ENCODE measurements at regions not wholly inside any gene's neighbourhood (a gene's known extent, or its start where the extent isn't known, plus 50 kb on each side); places are given as distances from the start of the nearest gene placed in this dataset.
"Not testable (repeated sequence)": the region's sequence is repeated elsewhere in the genome, so short reads cannot be mapped to it uniquely, and the experiment has no call there.

GRCh38 chr15:69601711-69602504 lies 149.3 kb downstream of the RPLP1 start:
- DNase-seq (ENCODE audit: low spot score), result no peak

- DNase-seq (ENCODE audit: low spot score), result no peak
These were observed 150.3 kb downstream of the RPLP1 start for GRCh38 chr15:69602921-69603320.

GRCh38 chr15:69603369-69604071 lies 150.9 kb downstream of the RPLP1 start:
- DNase-seq (ENCODE audit: low spot score), result no peak

GRCh38 chr15:69604072-69604411 lies 151.4 kb downstream of the RPLP1 start:
- no peak for DNase-seq (ENCODE audit: low spot score)

- no peak for DNase-seq (ENCODE audit: low spot score)
These were observed 153.5 kb downstream of the RPLP1 start for GRCh38 chr15:69606144-69606543.

- DNase-seq (ENCODE audit: low spot score), result no peak
These were observed 154.4 kb downstream of the RPLP1 start for GRCh38 chr15:69606921-69607500.

GRCh38 chr15:69608661-69609060 lies 156.0 kb downstream of the RPLP1 start:
- no peak for DNase-seq (ENCODE audit: low spot score)

- peak; percentile 54 for DNase-seq (ENCODE audit: low spot score)
These were observed 156.6 kb downstream of the RPLP1 start for GRCh38 chr15:69609176-69609575.

- DNase-seq (ENCODE audit: low spot score), result no peak
These were observed 157.2 kb downstream of the RPLP1 start for GRCh38 chr15:69609776-69610175.

- DNase-seq (ENCODE audit: low spot score), result no peak
These were observed 157.7 kb downstream of the RPLP1 start for GRCh38 chr15:69610277-69610676.

- DNase-seq (ENCODE audit: low spot score), result no peak
These were observed 158.2 kb downstream of the RPLP1 start for GRCh38 chr15:69610858-69611257.

GRCh38 chr15:69612112-69612511 lies 159.5 kb downstream of the RPLP1 start:
- DNase-seq (ENCODE audit: low spot score), result no peak

GRCh38 chr15:69613182-69613581 lies 160.6 kb downstream of the RPLP1 start:
- DNase-seq (ENCODE audit: low spot score), result no peak

- DNase-seq (ENCODE audit: low spot score), result no peak
These were observed 161.4 kb downstream of the RPLP1 start for GRCh38 chr15:69613988-69614387.

- DNase-seq (ENCODE audit: low spot score), result no peak
These were observed 163.1 kb downstream of the RPLP1 start for GRCh38 chr15:69615736-69616135.

- no peak for DNase-seq (ENCODE audit: low spot score)
These were observed 163.9 kb downstream of the RPLP1 start for GRCh38 chr15:69616558-69616957.

GRCh38 chr15:69617144-69617543 lies 164.5 kb downstream of the RPLP1 start:
- DNase-seq (ENCODE audit: low spot score), result not testable (repeated sequence)

GRCh38 chr15:69623392-69624154 lies 171.0 kb downstream of the RPLP1 start:
- no peak for DNase-seq (ENCODE audit: low spot score)

GRCh38 chr15:69624155-69624520 lies 171.5 kb downstream of the RPLP1 start:
- no peak for DNase-seq (ENCODE audit: low spot score)

- DNase-seq (ENCODE audit: low spot score), result no peak
These were observed 172.2 kb downstream of the RPLP1 start for GRCh38 chr15:69624816-69625215.

- DNase-seq (ENCODE audit: low spot score), result no peak
These were observed 172.7 kb downstream of the RPLP1 start for GRCh38 chr15:69625328-69625727.

Measured in COLO829 (cell line).